IMR-90 (cell line): ENCODE measurements at regions not wholly inside any gene's neighbourhood (a gene's known extent, or its start where the extent isn't known, plus 50 kb on each side); places are given as distances from the start of the nearest gene placed in this dataset.

Experiments
- ATAC-seq: fragments of 200-7000 bp; cut with Tn5 transposase; 2 replicates; pipeline ENCODE4 v1.9.1; 2020; ENCODE audit warnings: low read depth, mild to moderate bottlenecking, moderate library complexity
- BruUV-seq: library from RNA; stranded (reverse); fragments of 400-500 nt; replicated peaks from 2 replicates; lab custom pipeline; 2021; lab: Mats Ljungman, UMichigan
- CTCF ChIA-PET: fragments of 300-600 bp; formaldehyde crosslinking; extraction: SDS; loops from one replicate; lab custom pipeline; 2021; ENCODE audit warnings: antibody characterized with exemption; lab: Yijun Ruan, JAX
- POLR2A ChIA-PET: fragments of 300-600 bp; sonication (Branson Sonifier 250); formaldehyde crosslinking; loops from one replicate; lab custom pipeline; 2022; ENCODE audit warnings: antibody characterized with exemption; ENCODE audit not compliant: unreplicated experiment; lab: Charles Lee
- DNase-seq: peaks from one replicate; pipeline ENCODE4 v3.0.0; 2013
- H2AFZ ChIP-seq: replicated peaks from 2 replicates; pipeline ENCODE3; 2013; ENCODE audit warnings: low read length, mild to moderate bottlenecking; ENCODE audit not compliant: poor library complexity
- H2AK5ac ChIP-seq: 2 replicates; pipeline ENCODE4 v1.6.1; 2013; ENCODE audit warnings: low read depth, low read length, inconsistent platforms
- H2AK9ac ChIP-seq: replicated peaks from 2 replicates; pipeline ENCODE3; 2013; ENCODE audit warnings: mild to moderate bottlenecking, low read depth, low read length, moderate library complexity; ENCODE audit not compliant: poor library complexity
- H2BK120ac ChIP-seq: 2 replicates; pipeline ENCODE4 v1.6.1; 2013; ENCODE audit warnings: low read depth, low read length, inconsistent platforms
- H2BK15ac ChIP-seq: 3 replicates; pipeline ENCODE4 v1.6.1; 2013; ENCODE audit warnings: low read depth, low read length, inconsistent platforms
- H2BK20ac ChIP-seq: 2 replicates; pipeline ENCODE4 v1.6.1; 2013; ENCODE audit warnings: low read depth, mild to moderate bottlenecking, inconsistent platforms, low read length, moderate library complexity
- H2BK5ac ChIP-seq: 2 replicates; pipeline ENCODE4 v1.6.1; 2013; ENCODE audit warnings: mild to moderate bottlenecking, low read depth, low read length, inconsistent platforms; ENCODE audit not compliant: poor library complexity, severe bottlenecking
- H3K14ac ChIP-seq: replicated peaks from 2 replicates; pipeline ENCODE4 v1.6.1; 2013; ENCODE audit warnings: low read depth, low read length, inconsistent platforms
- H3K18ac ChIP-seq: 2 replicates; pipeline ENCODE4 v1.6.1; 2013; ENCODE audit warnings: low read depth, low read length, control low read depth
- H3K23ac ChIP-seq: 2 replicates; pipeline ENCODE4 v1.6.1; 2013; ENCODE audit warnings: low read depth, low read length, inconsistent platforms
- H3K27ac ChIP-seq: 2 replicates; pipeline ENCODE4 v1.5.1; 2013; ENCODE audit warnings: mild to moderate bottlenecking, control low read depth, low read length; ENCODE audit not compliant: insufficient read depth
- H3K27me3 ChIP-seq: 2 replicates; pipeline ENCODE4 v1.6.1; 2013; ENCODE audit warnings: low read length; ENCODE audit not compliant: control insufficient read depth, insufficient read depth
- H3K36me3 ChIP-seq: 2 replicates; pipeline ENCODE4 v1.6.1; 2013; ENCODE audit warnings: low read length, mixed read lengths; ENCODE audit not compliant: control insufficient read depth, insufficient read depth
- H3K4ac ChIP-seq: 2 replicates; pipeline ENCODE4 v1.6.1; 2013; ENCODE audit warnings: low read depth, low read length, inconsistent platforms
- H3K4me1 ChIP-seq: 2 replicates; pipeline ENCODE4 v1.6.1; 2013; ENCODE audit warnings: low read length, mixed read lengths; ENCODE audit not compliant: control insufficient read depth, insufficient read depth
- H3K4me2 ChIP-seq: 2 replicates; pipeline ENCODE4 v1.6.1; 2013; ENCODE audit warnings: low read depth, mild to moderate bottlenecking, control low read depth, low read length, moderate library complexity
- H3K4me3 ChIP-seq: 2 replicates; pipeline ENCODE4 v1.5.1; 2013; ENCODE audit warnings: low read depth, mild to moderate bottlenecking, control low read depth, low read length, moderate library complexity; ENCODE audit not compliant: insufficient read depth
- H3K56ac ChIP-seq: 2 replicates; pipeline ENCODE4 v1.6.1; 2013; ENCODE audit warnings: low read length, inconsistent platforms; ENCODE audit not compliant: insufficient read depth; ENCODE audit errors: extremely low read depth
- H3K79me1 ChIP-seq, 2 experiments: 2 replicates each; pipeline ENCODE4 v1.6.1; 2013; ENCODE audit warnings: low read length in 2 of 2, inconsistent platforms in 1 of 2, low read depth in 1 of 2
- H3K9ac ChIP-seq: 2 replicates; pipeline ENCODE4 v1.6.1; 2013; ENCODE audit warnings: low read depth, low read length, control low read depth
- H3K9me1 ChIP-seq: 2 replicates; pipeline ENCODE4 v1.6.1; 2013; ENCODE audit warnings: low read length, inconsistent platforms; ENCODE audit not compliant: insufficient read depth
- H3K9me3 ChIP-seq: 2 replicates; pipeline ENCODE4 v1.6.1; 2013; ENCODE audit warnings: low read length; ENCODE audit not compliant: control insufficient read depth, insufficient read depth
- H4K20me1 ChIP-seq: 2 replicates; pipeline ENCODE4 v1.6.1; 2013; ENCODE audit warnings: low read length, inconsistent platforms; ENCODE audit not compliant: insufficient read depth
- H4K5ac ChIP-seq: 2 replicates; pipeline ENCODE4 v1.6.1; 2013; ENCODE audit warnings: mild to moderate bottlenecking, low read depth, low read length, control low read depth
- H4K8ac ChIP-seq, 2 experiments: 2 replicates each; pipeline ENCODE4 v1.6.1; 2013; ENCODE audit warnings: low read depth in 2 of 2, low read length in 2 of 2, control low read depth in 1 of 2, inconsistent platforms in 1 of 2
- H4K91ac ChIP-seq: 2 replicates; pipeline ENCODE4 v1.6.1; 2013; ENCODE audit warnings: low read depth, low read length, inconsistent platforms; ENCODE audit not compliant: insufficient read depth
- BHLHE40 ChIP-seq: fragments of 150-350 bp; IDR thresholded peaks from 2 replicates; pipeline ENCODE4 v1.6.1; 2016; ENCODE audit warnings: mild to moderate bottlenecking, low read depth, low read length
- MAFK ChIP-seq: IDR thresholded peaks from 2 replicates; pipeline ENCODE4 v1.6.1; 2012; ENCODE audit warnings: low read depth, low read length, improper control_type of control experiment
- USF2 ChIP-seq: fragments of 150-350 bp; IDR thresholded peaks from 2 replicates; pipeline ENCODE4 v1.6.1; 2017; ENCODE audit warnings: mild to moderate bottlenecking, antibody characterized with exemption, low read length, low read depth
- WGBS, 2 experiments: methylation state at CpG; one replicate each; pipeline versions ENCODE4 v1.1.5 to v1.1.7; 2013; ENCODE audit warnings: missing lambda C conversion rate in 2 of 2; ENCODE audit not compliant: insufficient read length in 1 of 2; ENCODE audit errors: extremely low coverage in 2 of 2; 5-methylcytosine and 5-hydroxymethylcytosine counted together
- dilution Hi-C: fragments of 300-500 bp; cut with HindIII; formaldehyde crosslinking; loops from one replicate; pipeline ENCODE4 v1.14.3; 2018; ENCODE audit warnings: low sequenced_read_pairs; ENCODE audit not compliant: unreplicated experiment
- in situ Hi-C: fragments of 300-500 bp; cut with MboI; formaldehyde crosslinking; loops from 3 replicates; pipeline ENCODE4 v1.14.3; 2019; ENCODE audit warnings: low sequenced_read_pairs, inconsistent platforms, mixed read lengths
- intact Hi-C: fragments of 100-400 bp; cut with micrococcal nuclease; formaldehyde crosslinking; loops from 2 replicates; pipeline ENCODE4 v1.10.0; 2022

- no peak overlapping the region for H3K27ac ChIP-seq
- in situ Hi-C loops = no loop called here
Measured at GRCh38 chr15:39265261-39265660, 315.6 kb upstream of the THBS1 start.

More at GRCh38 chr15:39265261-39265660, 315.6 kb upstream of the THBS1 start:
- dilution Hi-C loops (no loop called here), intact Hi-C loops (no loop called here)
- no peak overlapping the region for H3K56ac ChIP-seq
- no peak overlapping the region for H2BK5ac ChIP-seq
- H2AK9ac ChIP-seq = no peak overlapping the region
- POLR2A ChIA-PET = no interaction called here
- H3K4me2 ChIP-seq = no peak overlapping the region
- H3K27me3 ChIP-seq = no peaks in the 10 kb centered on the region
- H4K8ac ChIP-seq = no peak overlapping the region
- no peak overlapping the region for H2BK20ac ChIP-seq
- peak overlapping the region; percentile 79; the same call in 1 of the 2 replicates for H2AK5ac ChIP-seq
- no CpG with 5 or more reads among the region's 4 CpGs for WGBS, 2 experiments
- CTCF ChIA-PET = no interaction called here
- no peak overlapping the region for H2AFZ ChIP-seq
- no peak overlapping the region for H4K5ac ChIP-seq
- H2BK15ac ChIP-seq = no peak overlapping the region
- no peak for ATAC-seq
- H3K4me1 ChIP-seq = peaks cover 7% of the 10 kb centered on the region; the same call in 1 of the 2 replicates
- H3K4ac ChIP-seq = no peak overlapping the region
- TF ChIP-seq BHLHE40 (no peak), USF2 (no peak), MAFK (no peak)
- H3K79me1 ChIP-seq = peaks cover 0 to 6% of the 10 kb centered on the region in 2 experiments; a peak in 1 of 4 replicates
- no peak overlapping the region for H3K4me3 ChIP-seq
- no peak overlapping the region for H4K91ac ChIP-seq
- peaks cover 7% of the 10 kb centered on the region for H3K9me1 ChIP-seq
- no peak overlapping the region for H3K18ac ChIP-seq
- H3K14ac ChIP-seq = peak overlapping the region; percentile 39; the same call in 1 of the 2 replicates
- no TSS peak for BruUV-seq
- no peak for DNase-seq
- peak overlapping the region; percentile 43; the same call in 1 of the 2 replicates for H2BK120ac ChIP-seq
- H3K9me3 ChIP-seq = no peaks in the 10 kb centered on the region
- no peak overlapping the region for H3K23ac ChIP-seq
- no peak overlapping the region for H3K9ac ChIP-seq
- H3K36me3 ChIP-seq = no peaks in the 10 kb centered on the region
- H4K20me1 ChIP-seq = no peaks in the 10 kb centered on the region
